ENCODE measurements at regions not wholly inside any gene's neighbourhood (a gene's known extent, or its start where the extent isn't known, plus 50 kb on each side); places are given as distances from the start of the nearest gene placed in this dataset.

DNA sequence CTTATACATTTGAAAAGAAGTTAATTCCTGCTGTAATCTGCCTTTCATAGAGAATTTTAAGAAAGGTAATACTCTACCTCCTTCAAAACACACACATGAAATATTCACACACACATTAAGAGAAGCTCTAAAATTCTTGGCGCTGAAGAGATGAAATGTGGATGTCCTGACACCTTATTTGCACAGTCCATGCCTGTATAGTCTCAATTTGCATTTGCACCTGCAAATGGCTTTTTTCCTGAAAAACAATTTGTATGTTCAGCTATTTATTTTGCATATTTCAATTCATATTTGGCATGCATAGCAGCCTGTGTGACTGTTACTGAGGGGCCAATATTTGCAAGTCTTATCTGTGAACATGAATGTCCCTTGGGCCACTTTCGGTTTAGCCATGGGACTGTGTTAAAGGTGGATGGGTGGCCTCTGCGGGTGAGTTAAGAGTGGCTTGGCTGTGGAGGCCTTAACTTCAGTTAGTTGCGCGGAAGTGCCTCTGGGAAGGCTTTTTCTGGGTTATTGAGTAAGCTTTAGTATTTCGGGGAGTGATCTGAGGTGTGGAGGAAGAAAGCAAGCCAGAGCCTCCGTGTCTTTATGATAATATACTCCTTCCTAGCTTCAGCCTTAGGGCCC is 443.3 kb upstream of the FAT1 start:
- no peak overlapping the region for H3K27ac ChIP-seq (ENCODE audit: low read depth, low read length)
- H3K4me1 ChIP-seq (ENCODE audit: control insufficient read depth in 1 of 2, insufficient read depth in 2 of 2, low read length in 2 of 2), result no peaks in the 10 kb centered on the region
- no peak overlapping the region for H3K4me3 ChIP-seq (ENCODE audit: low read depth in 1 of 2, low read length in 2 of 2)
- H3K27me3 ChIP-seq (ENCODE audit: control insufficient read depth in 1 of 2, insufficient read depth in 2 of 2, low read length in 2 of 2), result no peaks in the 10 kb centered on the region
- no peaks in the 10 kb centered on the region for H3K9me3 ChIP-seq (ENCODE audit: control insufficient read depth in 1 of 2, low read length in 2 of 2)
- H3K9ac ChIP-seq (ENCODE audit: low read depth in 1 of 2, low read length in 2 of 2), result no peak overlapping the region
- no peaks in the 10 kb centered on the region for H3K36me3 ChIP-seq (ENCODE audit: control insufficient read depth in 1 of 2, insufficient read depth in 2 of 2, low read length in 2 of 2)

DNA sequence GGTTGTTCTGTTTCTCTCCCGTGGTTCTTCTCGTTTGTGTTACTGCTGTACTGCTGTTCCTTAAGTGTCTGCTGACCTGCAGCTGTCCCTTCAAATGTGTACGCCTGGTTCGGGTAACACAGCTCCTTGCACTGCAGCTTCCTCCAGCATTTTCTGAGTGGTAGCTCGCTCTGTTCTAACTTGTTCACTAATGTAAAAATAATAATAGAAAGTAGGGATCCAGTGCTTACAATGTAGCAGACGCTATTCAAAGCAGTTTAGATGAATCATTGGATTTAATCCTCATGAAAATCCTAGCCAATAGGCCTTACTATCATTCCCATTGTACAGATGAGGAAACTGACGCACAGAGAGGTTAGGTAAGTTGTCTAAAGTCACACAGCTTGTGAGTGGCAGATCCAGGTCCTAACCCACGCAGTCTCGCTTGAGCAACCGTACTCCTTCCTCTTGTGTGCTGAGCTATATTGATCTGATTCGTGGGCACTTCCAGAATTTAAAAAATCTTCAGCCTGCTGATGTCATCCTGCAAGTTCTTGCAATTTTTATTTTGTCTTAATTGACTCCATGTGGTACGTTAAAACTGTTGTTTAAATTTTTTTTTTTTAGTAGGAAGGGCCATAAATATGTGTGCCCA is 448.2 kb upstream of the FAT1 start:
- H3K27ac ChIP-seq (ENCODE audit: low read depth, low read length), result no peak overlapping the region
- no peaks in the 10 kb centered on the region for H3K36me3 ChIP-seq (ENCODE audit: control insufficient read depth in 1 of 2, insufficient read depth in 2 of 2, low read length in 2 of 2)
- H3K9me3 ChIP-seq (ENCODE audit: control insufficient read depth in 1 of 2, low read length in 2 of 2), result no peaks in the 10 kb centered on the region
- no peak overlapping the region for H3K9ac ChIP-seq (ENCODE audit: low read depth in 1 of 2, low read length in 2 of 2)
- no peaks in the 10 kb centered on the region for H3K27me3 ChIP-seq (ENCODE audit: control insufficient read depth in 1 of 2, insufficient read depth in 2 of 2, low read length in 2 of 2)
- H3K4me1 ChIP-seq (ENCODE audit: control insufficient read depth in 1 of 2, insufficient read depth in 2 of 2, low read length in 2 of 2), result no peaks in the 10 kb centered on the region
- no peak overlapping the region for H3K4me3 ChIP-seq (ENCODE audit: low read depth in 1 of 2, low read length in 2 of 2)

DNA sequence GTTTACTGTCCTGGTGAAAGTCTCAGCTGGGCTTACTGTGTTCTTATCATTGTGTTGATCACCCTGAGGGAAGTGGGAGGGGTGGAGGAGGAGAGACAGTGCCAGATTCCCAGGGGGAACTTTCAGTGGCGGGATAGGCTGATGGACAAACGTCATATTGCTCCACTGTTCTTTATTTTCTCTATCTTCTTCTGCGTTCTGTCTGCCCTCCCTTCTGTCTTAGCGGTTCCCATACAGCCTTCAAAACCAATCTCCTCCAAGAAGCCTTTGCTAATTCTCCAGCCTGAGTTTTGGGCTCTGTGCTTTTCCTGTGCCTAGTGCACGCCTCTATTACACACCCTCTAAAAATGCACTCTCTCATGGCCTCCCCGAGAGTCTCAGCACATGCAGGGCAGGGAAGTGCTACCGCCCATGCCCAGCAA is 448.7 kb upstream of the FAT1 start:
- H3K27ac ChIP-seq (ENCODE audit: low read depth, low read length), result no peak overlapping the region
- H3K9ac ChIP-seq (ENCODE audit: low read depth in 1 of 2, low read length in 2 of 2), result no peak overlapping the region
- H3K9me3 ChIP-seq (ENCODE audit: control insufficient read depth in 1 of 2, low read length in 2 of 2), result no peaks in the 10 kb centered on the region
- no peaks in the 10 kb centered on the region for H3K4me1 ChIP-seq (ENCODE audit: control insufficient read depth in 1 of 2, insufficient read depth in 2 of 2, low read length in 2 of 2)
- no peak overlapping the region for H3K4me3 ChIP-seq (ENCODE audit: low read depth in 1 of 2, low read length in 2 of 2)
- no peaks in the 10 kb centered on the region for H3K27me3 ChIP-seq (ENCODE audit: control insufficient read depth in 1 of 2, insufficient read depth in 2 of 2, low read length in 2 of 2)
- no peaks in the 10 kb centered on the region for H3K36me3 ChIP-seq (ENCODE audit: control insufficient read depth in 1 of 2, insufficient read depth in 2 of 2, low read length in 2 of 2)

DNA sequence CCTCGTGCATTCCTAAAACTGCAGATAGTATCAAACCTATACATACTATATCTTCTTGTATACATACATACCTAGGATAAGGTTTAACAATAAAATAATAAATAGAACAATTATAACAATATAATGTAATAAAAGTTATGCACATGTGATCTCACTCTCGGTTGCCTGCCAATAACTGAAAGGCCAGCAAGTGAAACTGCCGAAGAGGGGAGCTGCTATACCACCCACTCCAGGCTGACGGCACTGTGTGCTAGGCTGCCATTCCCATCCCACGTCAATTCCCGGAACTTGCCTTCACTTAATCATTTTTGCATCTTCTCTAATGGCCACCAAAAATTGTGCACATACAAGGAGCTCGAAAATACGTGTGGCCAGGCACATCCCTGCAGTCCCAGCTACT is 451.1 kb upstream of the FAT1 start:
- Histone ChIP-seq H3K27ac (ENCODE audit: low read depth, low read length) (no peak overlapping the region), H3K27me3 (ENCODE audit: control insufficient read depth in 1 of 2, insufficient read depth in 2 of 2, low read length in 2 of 2) (no peaks in the 10 kb centered on the region), H3K36me3 (ENCODE audit: control insufficient read depth in 1 of 2, insufficient read depth in 2 of 2, low read length in 2 of 2) (no peaks in the 10 kb centered on the region), H3K4me1 (ENCODE audit: control insufficient read depth in 1 of 2, insufficient read depth in 2 of 2, low read length in 2 of 2) (no peaks in the 10 kb centered on the region), H3K9me3 (ENCODE audit: control insufficient read depth in 1 of 2, low read length in 2 of 2) (no peaks in the 10 kb centered on the region), H3K4me3 (ENCODE audit: low read depth in 1 of 2, low read length in 2 of 2) (no peak overlapping the region), H3K9ac (ENCODE audit: low read depth in 1 of 2, low read length in 2 of 2) (no peak overlapping the region)

DNA sequence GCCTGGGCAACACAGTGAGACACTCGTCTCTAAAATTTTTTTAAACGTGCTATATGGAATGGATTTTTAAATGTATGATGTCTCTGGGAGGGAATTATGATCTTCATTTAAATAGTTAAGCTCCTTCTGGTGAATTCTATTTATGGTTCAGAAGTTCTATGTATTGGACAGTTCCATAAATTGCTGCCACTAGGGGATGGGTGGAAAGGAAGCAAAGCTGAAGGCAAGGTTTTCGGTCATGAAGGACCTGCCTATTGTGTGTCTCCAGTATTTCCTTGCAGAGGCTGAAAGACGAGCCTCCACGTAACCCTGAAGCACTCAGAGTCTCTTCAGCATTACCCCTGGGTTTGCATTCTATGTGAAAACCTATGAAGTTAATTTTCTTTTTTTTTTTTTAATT is 451.5 kb upstream of the FAT1 start:
- H3K4me3 ChIP-seq (ENCODE audit: low read depth in 1 of 2, low read length in 2 of 2), result no peak overlapping the region

DNA sequence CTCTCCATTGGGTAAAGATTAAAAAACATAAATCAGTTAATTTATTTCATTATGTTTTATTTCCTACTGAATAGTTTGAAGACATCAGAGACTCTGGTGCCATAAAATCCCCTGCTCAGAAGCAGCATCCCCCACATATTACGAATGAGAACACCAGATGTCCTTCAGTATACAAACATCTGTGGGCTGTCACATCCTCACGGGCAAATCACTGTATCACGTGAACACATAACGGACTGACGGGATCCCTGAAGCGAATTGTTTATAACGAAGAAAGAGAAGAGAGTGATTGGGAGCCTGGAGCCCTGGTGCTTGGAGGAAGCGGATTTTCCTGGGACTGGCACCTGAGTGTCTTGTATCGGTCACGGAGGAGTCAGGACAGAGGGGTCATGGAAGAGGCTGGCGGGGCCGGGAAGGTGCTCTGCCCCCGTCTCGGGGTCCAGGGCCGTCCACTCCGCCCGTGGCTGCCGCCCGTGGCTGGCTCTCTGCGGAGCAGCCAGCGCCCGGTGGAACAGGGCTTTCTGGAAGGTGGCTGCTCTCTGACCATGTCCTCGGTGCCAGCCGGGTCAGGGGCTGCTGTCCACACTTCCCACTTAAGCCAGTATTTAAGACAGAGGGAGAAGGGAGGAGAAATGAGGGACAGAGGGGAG is 452.7 kb upstream of the FAT1 start:
- no peak overlapping the region for H3K27ac ChIP-seq (ENCODE audit: low read depth, low read length)
- no peak overlapping the region for H3K9ac ChIP-seq (ENCODE audit: low read depth in 1 of 2, low read length in 2 of 2)

More for the DNA sequence above, 451.5 kb upstream of the FAT1 start:
- no peaks in the 10 kb centered on the region for H3K4me1 ChIP-seq (ENCODE audit: control insufficient read depth in 1 of 2, insufficient read depth in 2 of 2, low read length in 2 of 2)
- no peak overlapping the region for H3K9ac ChIP-seq (ENCODE audit: low read depth in 1 of 2, low read length in 2 of 2)
- H3K27me3 ChIP-seq (ENCODE audit: control insufficient read depth in 1 of 2, insufficient read depth in 2 of 2, low read length in 2 of 2), result no peaks in the 10 kb centered on the region
- no peak overlapping the region for H3K27ac ChIP-seq (ENCODE audit: low read depth, low read length)
- no peaks in the 10 kb centered on the region for H3K9me3 ChIP-seq (ENCODE audit: control insufficient read depth in 1 of 2, low read length in 2 of 2)
- no peaks in the 10 kb centered on the region for H3K36me3 ChIP-seq (ENCODE audit: control insufficient read depth in 1 of 2, insufficient read depth in 2 of 2, low read length in 2 of 2)

DNA sequence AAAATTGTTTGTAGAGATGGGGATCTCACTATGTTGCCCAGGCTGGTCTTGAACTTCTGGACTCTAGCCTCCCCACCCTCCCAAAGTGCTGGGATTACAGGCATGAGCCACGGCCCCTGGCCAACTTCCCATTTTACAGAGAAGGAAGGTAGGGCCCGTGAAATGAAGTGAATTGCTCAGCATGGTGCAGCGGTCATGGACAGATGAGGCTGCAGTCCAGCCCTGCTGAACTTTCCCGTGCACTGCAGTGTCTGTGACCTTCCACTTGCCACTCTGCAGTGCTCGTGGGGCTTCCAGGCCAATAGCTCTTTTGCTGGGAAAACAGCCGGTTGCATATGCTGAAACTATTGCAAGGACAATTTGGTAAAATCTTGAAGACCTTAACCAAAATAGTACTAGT is 454.4 kb upstream of the FAT1 start:
- Histone ChIP-seq H3K4me3 (ENCODE audit: low read depth in 1 of 2, low read length in 2 of 2) (no peak overlapping the region), H3K4me1 (ENCODE audit: control insufficient read depth in 1 of 2, insufficient read depth in 2 of 2, low read length in 2 of 2) (no peaks in the 10 kb centered on the region), H3K27me3 (ENCODE audit: control insufficient read depth in 1 of 2, insufficient read depth in 2 of 2, low read length in 2 of 2) (no peaks in the 10 kb centered on the region), H3K36me3 (ENCODE audit: control insufficient read depth in 1 of 2, insufficient read depth in 2 of 2, low read length in 2 of 2) (no peaks in the 10 kb centered on the region), H3K27ac (ENCODE audit: low read depth, low read length) (no peak overlapping the region), H3K9ac (ENCODE audit: low read depth in 1 of 2, low read length in 2 of 2) (no peak overlapping the region), H3K9me3 (ENCODE audit: control insufficient read depth in 1 of 2, low read length in 2 of 2) (no peaks in the 10 kb centered on the region)

More for the DNA sequence above, 452.7 kb upstream of the FAT1 start:
- H3K27me3 ChIP-seq (ENCODE audit: control insufficient read depth in 1 of 2, insufficient read depth in 2 of 2, low read length in 2 of 2), result no peaks in the 10 kb centered on the region
- no peaks in the 10 kb centered on the region for H3K36me3 ChIP-seq (ENCODE audit: control insufficient read depth in 1 of 2, insufficient read depth in 2 of 2, low read length in 2 of 2)
- no peaks in the 10 kb centered on the region for H3K9me3 ChIP-seq (ENCODE audit: control insufficient read depth in 1 of 2, low read length in 2 of 2)
- no peaks in the 10 kb centered on the region for H3K4me1 ChIP-seq (ENCODE audit: control insufficient read depth in 1 of 2, insufficient read depth in 2 of 2, low read length in 2 of 2)
- no peak overlapping the region for H3K4me3 ChIP-seq (ENCODE audit: low read depth in 1 of 2, low read length in 2 of 2)

DNA sequence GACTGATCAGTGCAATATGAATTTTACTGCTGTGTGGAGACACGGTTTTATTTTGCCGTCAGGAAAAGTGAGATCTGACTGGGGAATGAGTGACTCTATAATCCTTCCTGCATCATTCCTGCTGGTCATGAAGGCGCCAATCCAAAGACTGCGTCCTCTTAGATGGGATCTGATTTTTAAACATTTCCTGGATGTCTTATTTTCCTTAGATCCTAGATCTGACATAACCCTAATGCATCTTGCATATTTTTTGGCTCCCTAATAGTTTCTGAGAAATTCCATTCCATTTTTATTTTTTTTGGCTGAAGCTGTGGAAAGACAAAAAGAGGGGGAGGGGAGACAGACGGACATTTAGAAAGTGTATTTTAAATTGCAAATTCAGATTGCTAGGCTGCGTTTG is 454.9 kb upstream of the FAT1 start:
- Histone ChIP-seq H3K9ac (ENCODE audit: low read depth in 1 of 2, low read length in 2 of 2) (no peak overlapping the region), H3K36me3 (ENCODE audit: control insufficient read depth in 1 of 2, insufficient read depth in 2 of 2, low read length in 2 of 2) (no peaks in the 10 kb centered on the region), H3K4me3 (ENCODE audit: low read depth in 1 of 2, low read length in 2 of 2) (no peak overlapping the region)

DNA sequence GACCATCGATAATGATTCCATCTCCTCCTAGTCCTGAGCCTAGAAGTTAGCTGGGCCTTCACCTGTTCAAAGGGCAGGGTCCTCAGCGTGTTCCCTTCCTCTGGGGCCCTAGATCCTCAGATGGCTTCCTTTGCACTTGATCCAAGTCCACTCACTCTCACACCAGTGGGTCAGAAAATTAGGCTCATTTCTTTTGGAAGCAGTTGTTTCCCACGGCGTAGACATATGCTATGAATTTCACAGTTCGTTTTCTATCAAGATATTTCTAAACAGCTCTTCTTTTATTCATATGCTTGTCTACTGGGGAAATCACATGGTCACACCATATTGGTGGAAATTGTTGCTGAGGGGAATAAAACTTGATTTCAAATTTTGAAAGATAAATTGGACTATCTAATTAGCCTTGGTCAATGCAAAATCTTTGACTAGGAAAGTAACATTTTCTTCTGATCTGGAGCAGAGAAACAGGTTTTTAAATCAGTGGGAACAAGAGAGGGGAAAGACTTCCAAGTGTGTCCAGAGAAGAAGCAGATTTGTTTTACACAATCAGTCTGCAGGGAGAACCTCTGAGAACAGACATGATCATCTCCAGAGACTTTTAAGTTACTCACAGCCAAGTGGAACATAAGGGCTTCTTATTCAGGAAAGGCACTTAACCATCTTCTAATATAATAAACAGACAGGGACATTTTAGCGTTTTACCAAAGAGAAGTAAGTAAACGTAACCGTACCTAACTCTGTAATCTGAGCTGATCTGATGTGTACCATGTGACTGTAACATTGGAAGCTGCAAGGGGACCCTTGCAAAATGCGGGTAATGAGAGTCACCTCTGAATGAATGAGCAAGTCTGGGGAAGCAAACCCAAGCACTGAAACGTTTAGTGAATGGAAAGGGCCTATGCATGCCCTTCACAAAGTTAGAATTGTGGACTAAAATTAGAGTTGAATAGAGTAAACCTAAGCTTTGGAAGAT is 455.7 kb upstream of the FAT1 start:
- Histone ChIP-seq H3K27me3 (ENCODE audit: control insufficient read depth in 1 of 2, insufficient read depth in 2 of 2, low read length in 2 of 2) (no peaks in the 10 kb centered on the region), H3K36me3 (ENCODE audit: control insufficient read depth in 1 of 2, insufficient read depth in 2 of 2, low read length in 2 of 2) (no peaks in the 10 kb centered on the region), H3K9me3 (ENCODE audit: control insufficient read depth in 1 of 2, low read length in 2 of 2) (no peaks in the 10 kb centered on the region), H3K4me1 (ENCODE audit: control insufficient read depth in 1 of 2, insufficient read depth in 2 of 2, low read length in 2 of 2) (no peaks in the 10 kb centered on the region), H3K27ac (ENCODE audit: low read depth, low read length) (no peak overlapping the region), H3K4me3 (ENCODE audit: low read depth in 1 of 2, low read length in 2 of 2) (no peak overlapping the region), H3K9ac (ENCODE audit: low read depth in 1 of 2, low read length in 2 of 2) (no peak overlapping the region)

More for the DNA sequence above, 454.9 kb upstream of the FAT1 start:
- Histone ChIP-seq H3K9me3 (ENCODE audit: control insufficient read depth in 1 of 2, low read length in 2 of 2) (no peaks in the 10 kb centered on the region), H3K4me1 (ENCODE audit: control insufficient read depth in 1 of 2, insufficient read depth in 2 of 2, low read length in 2 of 2) (no peaks in the 10 kb centered on the region), H3K27me3 (ENCODE audit: control insufficient read depth in 1 of 2, insufficient read depth in 2 of 2, low read length in 2 of 2) (no peaks in the 10 kb centered on the region), H3K27ac (ENCODE audit: low read depth, low read length) (no peak overlapping the region)

DNA sequence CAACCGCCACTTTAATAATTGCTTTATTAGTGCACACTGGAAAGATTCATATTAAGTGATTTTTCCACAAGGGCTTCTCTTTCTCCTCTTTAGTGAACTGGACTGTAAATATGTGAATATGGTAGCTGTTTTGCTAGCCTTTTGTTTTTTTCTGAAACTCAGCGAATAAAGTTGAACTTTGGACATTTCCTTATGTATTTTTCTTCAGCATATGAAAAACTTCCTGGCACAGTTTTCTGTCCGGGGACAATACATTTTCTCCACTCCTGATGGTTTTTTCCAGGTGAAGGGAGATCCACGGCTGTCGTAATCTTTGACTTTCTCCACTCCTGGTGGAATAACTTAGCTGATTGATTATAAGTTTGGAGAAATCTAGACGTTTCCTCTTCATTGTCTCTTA is 457.4 kb upstream of the FAT1 start:
- H3K4me3 ChIP-seq (ENCODE audit: low read depth in 1 of 2, low read length in 2 of 2), result no peak overlapping the region
- no peaks in the 10 kb centered on the region for H3K9me3 ChIP-seq (ENCODE audit: control insufficient read depth in 1 of 2, low read length in 2 of 2)
- no peaks in the 10 kb centered on the region for H3K36me3 ChIP-seq (ENCODE audit: control insufficient read depth in 1 of 2, insufficient read depth in 2 of 2, low read length in 2 of 2)
- H3K9ac ChIP-seq (ENCODE audit: low read depth in 1 of 2, low read length in 2 of 2), result no peak overlapping the region
- H3K27me3 ChIP-seq (ENCODE audit: control insufficient read depth in 1 of 2, insufficient read depth in 2 of 2, low read length in 2 of 2), result no peaks in the 10 kb centered on the region
- H3K27ac ChIP-seq (ENCODE audit: low read depth, low read length), result no peak overlapping the region
- H3K4me1 ChIP-seq (ENCODE audit: control insufficient read depth in 1 of 2, insufficient read depth in 2 of 2, low read length in 2 of 2), result peaks cover 0 to 5% of the 10 kb centered on the region in 2 donors

All from duodenal mucosa (tissue), 2 donors.